Stimulated activated CD8-positive, alpha-beta memory T cell treated with anti-CD3 and anti-CD28 coated beads, Interleukin-4, amount 100 ng/mL, for 4 hours (primary cell): ENCODE measurements at regions not wholly inside any gene's neighbourhood (a gene's known extent, or its start where the extent isn't known, plus 50 kb on each side); places are given as distances from the start of the nearest gene placed in this dataset.

Experiments
- DNase-seq, 2 donors: peaks; one replicate each; pipeline ENCODE4 v3.0.0-alpha.2; 2020; ENCODE audit warnings: low read depth in 2 of 2, low spot score in 1 of 2

GRCh38 chr5:153096381-153096780 lies 394.1 kb upstream of the GRIA1 start:
- no peak for DNase-seq

GRCh38 chr5:153099328-153099727 lies 391.1 kb upstream of the GRIA1 start:
- DNase-seq = no peak

GRCh38 chr5:153101235-153102180 lies 389.0 kb upstream of the GRIA1 start:
- no peak for DNase-seq

- no peak for DNase-seq
Measured at GRCh38 chr5:153116916-153117315, 373.6 kb upstream of the GRIA1 start.

GRCh38 chr5:153118018-153118417 lies 372.5 kb upstream of the GRIA1 start:
- DNase-seq = no peak

GRCh38 chr5:153122403-153122802 lies 368.1 kb upstream of the GRIA1 start:
- DNase-seq = no peak

GRCh38 chr5:153130296-153130695 lies 360.2 kb upstream of the GRIA1 start:
- no peak for DNase-seq

GRCh38 chr5:153135411-153135810 lies 355.1 kb upstream of the GRIA1 start:
- no peak for DNase-seq

GRCh38 chr5:153136910-153137614 lies 353.4 kb upstream of the GRIA1 start:
- no peak for DNase-seq

GRCh38 chr5:153147891-153148623 lies 342.4 kb upstream of the GRIA1 start:
- no peak for DNase-seq

GRCh38 chr5:153148624-153148976 lies 341.9 kb upstream of the GRIA1 start:
- DNase-seq = no peak

GRCh38 chr5:153151558-153151957 lies 338.9 kb upstream of the GRIA1 start:
- no peak for DNase-seq

GRCh38 chr5:153153086-153153485 lies 337.4 kb upstream of the GRIA1 start:
- no peak for DNase-seq

GRCh38 chr5:153157156-153157555 lies 333.3 kb upstream of the GRIA1 start:
- no peak for DNase-seq

- no peak for DNase-seq
Measured at GRCh38 chr5:153158608-153159007, 331.9 kb upstream of the GRIA1 start.

GRCh38 chr5:153159616-153160015 lies 330.9 kb upstream of the GRIA1 start:
- DNase-seq = no peak

- DNase-seq = no peak
Measured at GRCh38 chr5:153168241-153168640, 322.2 kb upstream of the GRIA1 start.

GRCh38 chr5:153187503-153187902 lies 303.0 kb upstream of the GRIA1 start:
- no peak for DNase-seq

- DNase-seq = no peak
Measured at GRCh38 chr5:153206361-153206760, 284.1 kb upstream of the GRIA1 start.

- DNase-seq = no peak
Measured at GRCh38 chr5:153209016-153209415, 281.5 kb upstream of the GRIA1 start.

GRCh38 chr5:153209687-153210086 lies 280.8 kb upstream of the GRIA1 start:
- DNase-seq = no peak

GRCh38 chr5:153211076-153211475 lies 279.4 kb upstream of the GRIA1 start:
- DNase-seq = no peak
